BJ (cell line): ENCODE measurements at regions not wholly inside any gene's neighbourhood (a gene's known extent, or its start where the extent isn't known, plus 50 kb on each side); places are given as distances from the start of the nearest gene placed in this dataset.

ENCODE experiments used
- CTCF ChIA-PET: fragments of 350-600 bp; formaldehyde crosslinking; extraction: SDS; loops from one replicate; lab custom pipeline; 2021; ENCODE audit warnings: antibody characterized with exemption, inconsistent platforms; lab: Yijun Ruan, JAX
- POLR2A ChIA-PET: fragments of 300-600 bp; sonication (Branson Sonifier 250); formaldehyde crosslinking; extraction: SDS; loops from one replicate; lab custom pipeline; 2021; ENCODE audit warnings: antibody characterized with exemption; lab: Charles Lee
- DNase-seq: peaks from one replicate; pipeline ENCODE4 v3.0.0-alpha.2; 2011; ENCODE audit warnings: low read depth
- H3K27me3 ChIP-seq: 2 replicates; pipeline ENCODE4 v1.6.0; 2011; ENCODE audit warnings: low read length; ENCODE audit not compliant: control insufficient read depth, insufficient read depth
- H3K36me3 ChIP-seq: 2 replicates; pipeline ENCODE4 v1.5.1; 2011; ENCODE audit warnings: low read length; ENCODE audit not compliant: control insufficient read depth, insufficient read depth
- H3K4me3 ChIP-seq: 2 replicates; pipeline ENCODE4 v1.5.1; 2011; ENCODE audit warnings: low read depth, mild to moderate bottlenecking, control low read depth, low read length
- CTCF ChIP-seq: IDR thresholded peaks from 2 replicates; pipeline ENCODE4 v1.5.1; 2011; ENCODE audit warnings: low read depth, mild to moderate bottlenecking, control low read depth, inconsistent platforms, low read length, moderate library complexity; ENCODE audit not compliant: insufficient read depth

GRCh38 chr5:8683496-8683895, 814.5 kb downstream of the MTRR start:
- TF ChIP-seq CTCF = no peak
- ChIA-PET CTCF (no interaction called here), POLR2A (no interaction called here)
- Histone ChIP-seq H3K4me3 (no peak overlapping the region), H3K36me3 (no peaks in the 10 kb centered on the region), H3K27me3 (no peaks in the 10 kb centered on the region; the same call in 1 of the 2 replicates)
- no peak for DNase-seq

- DNase-seq = no peak
- no peak for TF ChIP-seq CTCF
- POLR2A ChIA-PET = no interaction called here
These were observed 816.8 kb downstream of the MTRR start for GRCh38 chr5:8685704-8686103.

GRCh38 chr5:8686707-8687106, 817.8 kb downstream of the MTRR start:
- no peak overlapping the region for H3K4me3 ChIP-seq
- DNase-seq = no peak
- CTCF ChIA-PET = no interaction called here
- no peak for TF ChIP-seq CTCF
- H3K36me3 ChIP-seq = no peaks in the 10 kb centered on the region
- POLR2A ChIA-PET = interaction anchor here (0.6 kb wide), 1 partner anchor 807 kb away, joined by 4 read pairs; no protein-coding TSS in a partner anchor
- H3K27me3 ChIP-seq = no peaks in the 10 kb centered on the region; the same call in 1 of the 2 replicates

More at GRCh38 chr5:8685704-8686103, 816.8 kb downstream of the MTRR start:
- CTCF ChIA-PET = no interaction called here
- H3K27me3 ChIP-seq = no peaks in the 10 kb centered on the region; the same call in 1 of the 2 replicates
- no peaks in the 10 kb centered on the region for H3K36me3 ChIP-seq
- no peak overlapping the region for H3K4me3 ChIP-seq

- Histone ChIP-seq H3K4me3 (no peak overlapping the region), H3K27me3 (no peaks in the 10 kb centered on the region; the same call in 1 of the 2 replicates), H3K36me3 (no peaks in the 10 kb centered on the region)
- no peak for TF ChIP-seq CTCF
- no peak for DNase-seq
- CTCF ChIA-PET = no interaction called here
- POLR2A ChIA-PET = no interaction called here
These were observed 820.8 kb downstream of the MTRR start for GRCh38 chr5:8689773-8690172.

GRCh38 chr5:8691221-8691620, 822.3 kb downstream of the MTRR start:
- Histone ChIP-seq H3K4me3 (no peak overlapping the region), H3K27me3 (no peaks in the 10 kb centered on the region; the same call in 1 of the 2 replicates), H3K36me3 (no peaks in the 10 kb centered on the region)
- no peak for TF ChIP-seq CTCF
- DNase-seq = no peak
- CTCF ChIA-PET = no interaction called here
- POLR2A ChIA-PET = no interaction called here
